ENCODE measurements at regions not wholly inside any gene's neighbourhood (a gene's known extent, or its start where the extent isn't known, plus 50 kb on each side); places are given as distances from the start of the nearest gene placed in this dataset.

DNA sequence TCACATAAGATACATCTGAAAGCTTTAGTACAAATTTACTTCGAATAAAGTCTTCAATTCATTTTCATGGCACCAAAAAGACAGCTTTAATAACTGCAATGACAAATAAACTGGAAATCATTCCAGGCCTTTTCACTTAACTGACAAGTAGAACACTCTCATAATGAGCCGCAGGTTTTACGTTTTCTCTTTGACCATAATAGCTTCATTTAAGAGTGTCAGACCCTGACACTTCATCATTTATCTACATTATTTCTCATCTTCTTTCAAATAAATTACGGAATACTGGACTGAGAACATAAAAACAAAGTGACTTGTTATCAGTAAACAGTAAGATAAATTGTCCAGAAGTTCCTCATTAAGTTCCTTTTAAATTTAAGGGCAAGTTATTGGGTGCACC, 1252.9 kb upstream of the ACVR2A start:
- no peak for DNase-seq (ENCODE audit: low spot score)
- ATAC-seq (ENCODE audit: low read depth), result no peak
- no peak for TF ChIP-seq CTCF (IDR thresholded peaks at IDR 0.05; ENCODE audit: poor library complexity, severe bottlenecking)

GRCh38 chr2:146587291-146587713, 1257.5 kb upstream of the ACVR2A start:
- ATAC-seq (ENCODE audit: low read depth), result no peak
- Histone ChIP-seq H3K4me3 (ENCODE audit: severe bottlenecking) (no peak overlapping the region), H3K27ac (ENCODE audit: poor library complexity, severe bottlenecking) (no peak overlapping the region), H3K4me1 (ENCODE audit: insufficient read depth, poor library complexity, severe bottlenecking) (no peaks in the 10 kb centered on the region), H3K36me3 (ENCODE audit: low read depth) (no peaks in the 10 kb centered on the region), H3K27me3 (ENCODE audit: insufficient read depth, poor library complexity, severe bottlenecking) (no peaks in the 10 kb centered on the region), H3K9me3 (ENCODE audit: severe bottlenecking) (no peaks in the 10 kb centered on the region)
- TF ChIP-seq CTCF (IDR thresholded peaks at IDR 0.05; ENCODE audit: poor library complexity, severe bottlenecking), result no peak
- peak; percentile 29 for DNase-seq (ENCODE audit: low spot score)

More for the DNA sequence above, 1252.9 kb upstream of the ACVR2A start:
- Histone ChIP-seq H3K27ac (ENCODE audit: poor library complexity, severe bottlenecking) (no peak overlapping the region), H3K36me3 (ENCODE audit: low read depth) (no peaks in the 10 kb centered on the region), H3K9me3 (ENCODE audit: severe bottlenecking) (no peaks in the 10 kb centered on the region), H3K4me3 (ENCODE audit: severe bottlenecking) (no peak overlapping the region), H3K27me3 (ENCODE audit: insufficient read depth, poor library complexity, severe bottlenecking) (no peaks in the 10 kb centered on the region), H3K4me1 (ENCODE audit: insufficient read depth, poor library complexity, severe bottlenecking) (no peaks in the 10 kb centered on the region)

GRCh38 chr2:146584316-146584715, 1260.5 kb upstream of the ACVR2A start:
- H3K27me3 ChIP-seq (ENCODE audit: insufficient read depth, poor library complexity, severe bottlenecking), result no peaks in the 10 kb centered on the region
- H3K36me3 ChIP-seq (ENCODE audit: low read depth), result no peaks in the 10 kb centered on the region
- H3K4me1 ChIP-seq (ENCODE audit: insufficient read depth, poor library complexity, severe bottlenecking), result peaks cover 9% of the 10 kb centered on the region
- TF ChIP-seq CTCF (IDR thresholded peaks at IDR 0.05; ENCODE audit: poor library complexity, severe bottlenecking), result no peak
- ATAC-seq (ENCODE audit: low read depth), result no peak
- DNase-seq (ENCODE audit: low spot score), result no peak
- H3K27ac ChIP-seq (ENCODE audit: poor library complexity, severe bottlenecking), result no peak overlapping the region
- H3K4me3 ChIP-seq (ENCODE audit: severe bottlenecking), result no peak overlapping the region
- H3K9me3 ChIP-seq (ENCODE audit: severe bottlenecking), result no peaks in the 10 kb centered on the region

DNA sequence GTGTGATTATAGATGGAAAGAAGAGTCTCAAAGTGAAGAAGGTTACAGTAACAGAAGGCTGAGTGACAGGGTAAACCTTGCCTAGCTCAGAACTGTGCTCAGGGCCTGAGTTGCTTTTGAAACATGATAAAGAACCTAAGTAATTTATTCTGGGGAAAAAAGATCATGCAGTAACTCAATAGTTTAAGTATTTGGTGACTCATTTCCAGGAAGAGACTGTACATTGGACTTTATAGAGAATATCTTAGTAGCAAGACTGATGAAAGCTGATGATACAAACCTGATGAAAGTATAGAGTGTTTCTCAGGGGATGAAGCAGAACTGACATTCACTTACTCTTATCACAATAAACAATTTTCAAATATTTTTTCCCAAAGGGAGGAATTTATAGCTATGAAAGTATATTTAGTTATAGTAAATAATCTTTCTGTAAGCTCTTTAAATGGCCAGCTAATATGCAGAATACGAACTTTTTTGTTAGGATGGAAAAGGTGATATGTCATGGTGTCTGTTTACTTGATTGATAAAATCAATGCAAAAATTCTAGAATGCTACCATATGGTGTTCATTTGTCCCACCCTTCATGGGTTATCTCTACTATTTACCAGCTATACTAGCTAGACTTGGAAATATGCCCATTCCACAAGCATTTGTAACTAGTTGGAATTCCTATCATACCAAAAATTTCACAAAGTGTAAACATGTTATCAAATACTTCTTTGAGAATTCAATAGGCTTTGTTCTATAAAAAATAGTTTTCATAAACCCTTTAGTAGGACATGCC, 1265.5 kb upstream of the ACVR2A start:
- DNase-seq (ENCODE audit: low spot score) (no peak), ATAC-seq (ENCODE audit: low read depth) (peak; percentile 95)
- peak overlapping the region; percentile 78 for H3K27ac ChIP-seq (ENCODE audit: poor library complexity, severe bottlenecking)
- no peaks in the 10 kb centered on the region for H3K27me3 ChIP-seq (ENCODE audit: insufficient read depth, poor library complexity, severe bottlenecking)
- H3K9me3 ChIP-seq (ENCODE audit: severe bottlenecking), result no peaks in the 10 kb centered on the region
- no peaks in the 10 kb centered on the region for H3K36me3 ChIP-seq (ENCODE audit: low read depth)
- H3K4me3 ChIP-seq (ENCODE audit: severe bottlenecking), result no peak overlapping the region
- H3K4me1 ChIP-seq (ENCODE audit: insufficient read depth, poor library complexity, severe bottlenecking), result peaks cover 24% of the 10 kb centered on the region
- no peak for TF ChIP-seq CTCF (IDR thresholded peaks at IDR 0.05; ENCODE audit: poor library complexity, severe bottlenecking)

Measured in RWPE2 (cell line).